ENCODE measurements at regions not wholly inside any gene's neighbourhood (a gene's known extent, or its start where the extent isn't known, plus 50 kb on each side); places are given as distances from the start of the nearest gene placed in this dataset.
"Not testable (repeated sequence)": the region's sequence is repeated elsewhere in the genome, so short reads cannot be mapped to it uniquely, and the experiment has no call there.

DNA sequence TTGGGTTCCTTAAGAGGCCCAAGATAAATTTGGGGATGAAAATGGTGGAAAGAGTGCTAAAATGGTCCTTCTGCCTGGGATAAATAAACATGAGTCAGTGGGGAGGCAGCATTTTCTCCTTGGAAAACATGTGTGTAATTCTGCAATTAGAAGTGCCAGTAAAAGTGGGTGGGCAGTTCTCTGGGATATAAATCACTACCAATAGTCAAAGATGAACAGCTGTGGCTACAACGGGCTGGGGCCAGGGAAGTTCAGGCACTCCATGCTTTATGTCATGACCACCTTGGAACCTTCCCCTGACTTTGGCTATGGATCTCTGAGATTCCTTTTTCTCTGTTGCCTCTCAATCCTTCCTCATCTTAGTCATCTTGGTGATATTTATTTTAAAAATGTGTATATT, 56.5 kb upstream of the CYRIA start:
- TF ChIP-seq, protein P1, sequence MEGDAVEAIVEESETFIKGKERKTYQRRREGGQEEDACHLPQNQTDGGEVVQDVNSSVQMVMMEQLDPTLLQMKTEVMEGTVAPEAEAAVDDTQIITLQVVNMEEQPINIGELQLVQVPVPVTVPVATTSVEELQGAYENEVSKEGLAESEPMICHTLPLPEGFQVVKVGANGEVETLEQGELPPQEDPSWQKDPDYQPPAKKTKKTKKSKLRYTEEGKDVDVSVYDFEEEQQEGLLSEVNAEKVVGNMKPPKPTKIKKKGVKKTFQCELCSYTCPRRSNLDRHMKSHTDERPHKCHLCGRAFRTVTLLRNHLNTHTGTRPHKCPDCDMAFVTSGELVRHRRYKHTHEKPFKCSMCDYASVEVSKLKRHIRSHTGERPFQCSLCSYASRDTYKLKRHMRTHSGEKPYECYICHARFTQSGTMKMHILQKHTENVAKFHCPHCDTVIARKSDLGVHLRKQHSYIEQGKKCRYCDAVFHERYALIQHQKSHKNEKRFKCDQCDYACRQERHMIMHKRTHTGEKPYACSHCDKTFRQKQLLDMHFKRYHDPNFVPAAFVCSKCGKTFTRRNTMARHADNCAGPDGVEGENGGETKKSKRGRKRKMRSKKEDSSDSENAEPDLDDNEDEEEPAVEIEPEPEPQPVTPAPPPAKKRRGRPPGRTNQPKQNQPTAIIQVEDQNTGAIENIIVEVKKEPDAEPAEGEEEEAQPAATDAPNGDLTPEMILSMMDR (IDR thresholded peaks at IDR 0.05) = no peak
- no peak overlapping the region for H3K4me3 Mint-ChIP-seq (ENCODE audit: unreplicated experiment)
- H3K27ac Mint-ChIP-seq (ENCODE audit: unreplicated experiment) = no peak overlapping the region
- H3K4me1 Mint-ChIP-seq (ENCODE audit: unreplicated experiment) = no peaks in the 10 kb centered on the region
- no peaks in the 10 kb centered on the region for H3K36me3 Mint-ChIP-seq (ENCODE audit: unreplicated experiment)
- DNase-seq (ENCODE audit: extremely low spot score, unreplicated experiment) = no peak
- H3K27me3 Mint-ChIP-seq (ENCODE audit: unreplicated experiment) = peaks cover 14% of the 10 kb centered on the region
- H3K9me3 Mint-ChIP-seq (ENCODE audit: unreplicated experiment) = no peaks in the 10 kb centered on the region

- H3K36me3 Mint-ChIP-seq (ENCODE audit: unreplicated experiment); H3K4me3 Mint-ChIP-seq (ENCODE audit: unreplicated experiment); H3K9me3 Mint-ChIP-seq (ENCODE audit: unreplicated experiment); H3K4me1 Mint-ChIP-seq (ENCODE audit: unreplicated experiment); H3K27ac Mint-ChIP-seq (ENCODE audit: unreplicated experiment); DNase-seq (ENCODE audit: extremely low spot score, unreplicated experiment): not testable (repeated sequence)
- H3K27me3 Mint-ChIP-seq (ENCODE audit: unreplicated experiment) = peaks cover 14% of the 10 kb centered on the region
Observed at GRCh38 chr2:16721529-16721928, 55.9 kb upstream of the CYRIA start.

- H3K9me3 Mint-ChIP-seq (ENCODE audit: unreplicated experiment); DNase-seq (ENCODE audit: extremely low spot score, unreplicated experiment); H3K36me3 Mint-ChIP-seq (ENCODE audit: unreplicated experiment); H3K4me3 Mint-ChIP-seq (ENCODE audit: unreplicated experiment); H3K27ac Mint-ChIP-seq (ENCODE audit: unreplicated experiment); H3K4me1 Mint-ChIP-seq (ENCODE audit: unreplicated experiment): not testable (repeated sequence)
- H3K27me3 Mint-ChIP-seq (ENCODE audit: unreplicated experiment) = peaks cover 12% of the 10 kb centered on the region
Observed at GRCh38 chr2:16720737-16721136, 55.1 kb upstream of the CYRIA start.

- Mint-ChIP-seq H3K9me3 (ENCODE audit: unreplicated experiment) (no peaks in the 10 kb centered on the region), H3K27me3 (ENCODE audit: unreplicated experiment) (peaks cover 11% of the 10 kb centered on the region), H3K36me3 (ENCODE audit: unreplicated experiment) (no peaks in the 10 kb centered on the region), H3K27ac (ENCODE audit: unreplicated experiment) (no peak overlapping the region), H3K4me1 (ENCODE audit: unreplicated experiment) (no peaks in the 10 kb centered on the region), H3K4me3 (ENCODE audit: unreplicated experiment) (no peak overlapping the region)
- DNase-seq (ENCODE audit: extremely low spot score, unreplicated experiment) = no peak
- TF ChIP-seq, protein P1 (IDR thresholded peaks at IDR 0.05) = no peak
Observed at GRCh38 chr2:16719485-16719808, 53.8 kb upstream of the CYRIA start.

DNA sequence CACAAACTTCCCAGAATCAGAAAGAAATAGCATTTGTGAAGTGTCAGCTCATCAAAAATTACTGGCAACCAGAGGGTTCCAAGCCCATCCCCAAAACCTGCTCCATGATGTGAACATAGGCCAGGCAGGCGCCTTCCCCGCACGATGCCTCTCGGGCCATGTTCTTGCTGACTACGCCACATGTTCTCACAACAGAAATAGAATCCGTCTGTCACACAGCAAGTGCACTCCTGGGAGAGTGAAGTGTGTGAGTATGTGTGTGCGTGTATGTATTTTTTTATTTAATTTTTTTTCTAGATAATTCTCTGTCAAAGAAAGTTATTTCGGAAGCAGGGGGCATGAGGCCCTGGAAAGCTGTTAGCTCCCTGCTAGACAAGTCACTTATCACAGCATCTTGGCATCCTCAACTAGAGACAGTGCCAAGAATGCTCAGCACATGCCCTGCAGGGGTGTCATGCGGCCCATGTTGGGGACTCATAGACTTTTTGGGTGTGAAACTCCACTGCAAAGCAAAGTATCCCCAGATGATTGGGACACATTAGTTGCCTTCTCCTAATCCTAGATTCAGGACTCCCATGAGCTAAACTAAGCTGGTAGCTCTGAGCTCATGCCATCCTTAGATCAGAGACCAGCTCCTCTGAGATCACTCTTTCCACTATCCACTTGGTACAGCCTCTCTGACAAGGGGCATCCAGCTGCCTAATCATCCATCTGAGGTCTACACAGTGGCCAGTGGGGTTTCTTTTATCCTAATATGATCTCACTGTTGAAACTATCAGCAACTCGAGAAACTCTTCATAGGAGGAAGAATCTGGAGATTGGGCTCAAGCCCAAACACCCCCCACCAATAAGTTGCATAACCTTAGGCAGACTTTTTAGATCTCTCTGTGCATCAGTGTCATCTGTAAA, 53.2 kb upstream of the CYRIA start:
- H3K4me1 Mint-ChIP-seq (ENCODE audit: unreplicated experiment) = no peaks in the 10 kb centered on the region
- H3K36me3 Mint-ChIP-seq (ENCODE audit: unreplicated experiment) = no peaks in the 10 kb centered on the region
- no peak overlapping the region for H3K27ac Mint-ChIP-seq (ENCODE audit: unreplicated experiment)
- no peak overlapping the region for H3K4me3 Mint-ChIP-seq (ENCODE audit: unreplicated experiment)
- TF ChIP-seq, protein P1 (IDR thresholded peaks at IDR 0.05) = no peak
- no peak for DNase-seq (ENCODE audit: extremely low spot score, unreplicated experiment)
- H3K27me3 Mint-ChIP-seq (ENCODE audit: unreplicated experiment) = peaks cover 9% of the 10 kb centered on the region
- H3K9me3 Mint-ChIP-seq (ENCODE audit: unreplicated experiment) = no peaks in the 10 kb centered on the region

DNA sequence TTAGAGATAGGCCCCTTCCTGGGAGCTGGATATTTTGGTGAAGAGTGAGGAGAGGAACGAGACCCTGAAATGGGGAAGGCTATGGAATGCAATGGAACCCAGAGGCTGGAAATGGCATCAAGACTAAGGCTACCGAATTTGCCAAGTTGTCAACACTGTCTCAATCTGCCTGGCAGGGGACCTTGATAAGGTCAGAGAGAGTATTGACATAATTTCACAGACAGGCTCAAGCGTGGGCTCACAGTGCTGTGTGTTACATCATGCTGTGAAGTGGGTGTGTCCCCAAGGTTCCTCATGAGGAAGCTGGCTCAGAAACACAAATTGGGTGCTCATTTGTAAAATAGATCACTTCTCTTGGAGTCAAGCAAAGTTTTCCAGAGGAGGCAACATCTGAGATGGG, 51.8 kb upstream of the CYRIA start:
- H3K4me3 Mint-ChIP-seq (ENCODE audit: unreplicated experiment) = no peak overlapping the region
- H3K27ac Mint-ChIP-seq (ENCODE audit: unreplicated experiment) = no peak overlapping the region
- H3K4me1 Mint-ChIP-seq (ENCODE audit: unreplicated experiment) = no peaks in the 10 kb centered on the region
- H3K27me3 Mint-ChIP-seq (ENCODE audit: unreplicated experiment) = peaks cover 9% of the 10 kb centered on the region
- TF ChIP-seq, protein P1 (IDR thresholded peaks at IDR 0.05) = no peak
- H3K36me3 Mint-ChIP-seq (ENCODE audit: unreplicated experiment) = no peaks in the 10 kb centered on the region
- H3K9me3 Mint-ChIP-seq (ENCODE audit: unreplicated experiment) = no peaks in the 10 kb centered on the region
- no peak for DNase-seq (ENCODE audit: extremely low spot score, unreplicated experiment)

All from osteocyte (in vitro differentiated cells).